Breast epithelium (tissue), 4 donors: ENCODE measurements at regions not wholly inside any gene's neighbourhood (a gene's known extent, or its start where the extent isn't known, plus 50 kb on each side); places are given as distances from the start of the nearest gene placed in this dataset.
"Not testable (repeated sequence)": the region's sequence is repeated elsewhere in the genome, so short reads cannot be mapped to it uniquely, and the experiment has no call there.

Source experiments
- DNase-seq, 2 donors: peaks; one replicate each; pipeline ENCODE4 v3.0.0-alpha.2; 2019; ENCODE audit warnings: low spot score in 2 of 2
- H3K27ac ChIP-seq, 2 donors: fragments of 200-600 bp; sonication (generic) in 1 of 2; one replicate each; pipeline ENCODE4 v1.5.1; 2016 to 2019; ENCODE audit warnings: mild to moderate bottlenecking in 1 of 2
- H3K27me3 ChIP-seq, 2 donors: fragments of 200-600 bp; sonication (generic) in 1 of 2; one replicate each; pipeline versions ENCODE4 v1.5.1 to v1.6.0; 2017 to 2019; ENCODE audit warnings: control low read depth in 1 of 2, mild to moderate bottlenecking in 1 of 2
- H3K36me3 ChIP-seq: fragments of 200-600 bp; one replicate; pipeline ENCODE4 v1.5.1; 2019
- H3K4me1 ChIP-seq, 2 donors: fragments of 200-600 bp; sonication (generic); one replicate each; pipeline ENCODE4 v1.5.1; 2016 to 2019; ENCODE audit warnings: control low read depth in 1 of 2
- H3K4me3 ChIP-seq, 3 donors: fragments of 200-600 bp; sonication (generic); 1 replicate in 2 of 3; 2 replicates in 1 of 3; pipeline ENCODE4 v1.5.1; 2016 to 2019; ENCODE audit warnings: mild to moderate bottlenecking in 3 of 3, moderate library complexity in 2 of 3
- H3K9me3 ChIP-seq, 2 donors: fragments of 200-600 bp; sonication (generic) in 1 of 2; one replicate each; pipeline ENCODE4 v1.5.1; 2016 to 2019; ENCODE audit warnings: control low read depth in 1 of 2
- CTCF ChIP-seq, 3 donors: fragments of 450-650 bp; IDR thresholded peaks; one replicate each; pipeline ENCODE4 v1.5.1; 2016 to 2017; ENCODE audit warnings: antibody characterized with exemption in 3 of 3, mild to moderate bottlenecking in 3 of 3, moderate library complexity in 3 of 3
- POLR2A ChIP-seq: fragments of 450-650 bp; IDR thresholded peaks from one replicate; pipeline ENCODE4 v1.6.1; 2016; ENCODE audit warnings: antibody characterized with exemption, mild to moderate bottlenecking, moderate library complexity
- POLR2AphosphoS5 ChIP-seq, 3 donors: sonication (generic); formaldehyde crosslinking; IDR thresholded peaks; one replicate each; pipeline ENCODE4 v1.6.1; 2017; ENCODE audit warnings: antibody characterized with exemption in 3 of 3
- intact Hi-C: fragments of 100-400 bp; cut with DNase I; formaldehyde crosslinking; loops from one replicate; pipeline ENCODE4 v1.15.1; 2023; ENCODE audit warnings: low total_unique reads

- H3K4me1 ChIP-seq, intact Hi-C loops: not testable (repeated sequence)
- peak overlapping the region; percentile 15 to 54 (median 22) for H3K4me3 ChIP-seq
Measured at GRCh38 chr2:156254637-156255067, 77.9 kb downstream of the NR4A2 start.

DNA sequence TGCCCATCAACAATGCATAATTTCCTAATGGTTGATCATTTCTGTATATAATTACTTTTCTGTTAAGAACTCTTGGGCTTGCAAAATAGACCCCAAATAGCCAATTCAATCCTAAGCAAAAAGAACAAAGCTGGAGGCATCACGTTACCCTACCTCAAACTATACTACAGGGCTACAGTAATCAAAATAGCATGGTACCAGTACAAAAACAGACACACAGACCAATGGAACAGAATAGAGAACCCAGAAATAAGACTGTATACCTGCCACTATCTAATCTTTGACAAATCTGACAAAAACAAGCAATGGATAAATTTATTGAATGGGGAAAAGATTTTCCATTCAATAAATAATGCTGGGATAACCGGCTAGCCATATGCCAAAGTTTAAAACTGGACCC lies 78.8 kb downstream of the NR4A2 start:
- intact Hi-C loops: no loop called here

More at GRCh38 chr2:156254637-156255067, 77.9 kb downstream of the NR4A2 start:
- not testable (repeated sequence) for H3K9me3 ChIP-seq, H3K36me3 ChIP-seq, DNase-seq, H3K27me3 ChIP-seq
- peak overlapping the region in 1 of 2 donors; percentile 3 for H3K27ac ChIP-seq

GRCh38 chr2:156242874-156243273 lies 89.6 kb downstream of the NR4A2 start:
- Histone ChIP-seq H3K36me3 (no peaks in the 10 kb centered on the region), H3K27ac (no peak overlapping the region), H3K27me3 (no peaks in the 10 kb centered on the region), H3K4me3 (no peak overlapping the region), H3K4me1 (no peaks in the 10 kb centered on the region), H3K9me3 (no peaks in the 10 kb centered on the region)
- DNase-seq: no peak
- no peak for TF ChIP-seq CTCF (IDR thresholded peaks at IDR 0.05)
- TF ChIP-seq POLR2A: no peak
- TF ChIP-seq POLR2AphosphoS5 (IDR thresholded peaks at IDR 0.05): no peak
- intact Hi-C loops: no loop called here

More for the DNA sequence above, 78.8 kb downstream of the NR4A2 start:
- no peak for DNase-seq
- Histone ChIP-seq H3K9me3 (no peaks in the 10 kb centered on the region), H3K27me3 (no peaks in the 10 kb centered on the region), H3K4me3 (no peak overlapping the region), H3K4me1 (no peaks in the 10 kb centered on the region), H3K36me3 (no peaks in the 10 kb centered on the region), H3K27ac (no peak overlapping the region)
- TF ChIP-seq POLR2A (no peak), CTCF (IDR thresholded peaks at IDR 0.05) (no peak), POLR2AphosphoS5 (IDR thresholded peaks at IDR 0.05) (no peak)

GRCh38 chr2:156237558-156237957 lies 95.0 kb downstream of the NR4A2 start:
- Histone ChIP-seq H3K27ac (no peak overlapping the region), H3K4me1 (no peaks in the 10 kb centered on the region), H3K27me3 (no peaks in the 10 kb centered on the region), H3K36me3 (no peaks in the 10 kb centered on the region), H3K4me3 (no peak overlapping the region), H3K9me3 (peaks cover 0 to 4% of the 10 kb centered on the region in 2 donors)
- no peak for DNase-seq
- intact Hi-C loops: no loop called here
- TF ChIP-seq CTCF (IDR thresholded peaks at IDR 0.05): no peak
- TF ChIP-seq POLR2AphosphoS5 (IDR thresholded peaks at IDR 0.05): no peak
- no peak for TF ChIP-seq POLR2A

DNA sequence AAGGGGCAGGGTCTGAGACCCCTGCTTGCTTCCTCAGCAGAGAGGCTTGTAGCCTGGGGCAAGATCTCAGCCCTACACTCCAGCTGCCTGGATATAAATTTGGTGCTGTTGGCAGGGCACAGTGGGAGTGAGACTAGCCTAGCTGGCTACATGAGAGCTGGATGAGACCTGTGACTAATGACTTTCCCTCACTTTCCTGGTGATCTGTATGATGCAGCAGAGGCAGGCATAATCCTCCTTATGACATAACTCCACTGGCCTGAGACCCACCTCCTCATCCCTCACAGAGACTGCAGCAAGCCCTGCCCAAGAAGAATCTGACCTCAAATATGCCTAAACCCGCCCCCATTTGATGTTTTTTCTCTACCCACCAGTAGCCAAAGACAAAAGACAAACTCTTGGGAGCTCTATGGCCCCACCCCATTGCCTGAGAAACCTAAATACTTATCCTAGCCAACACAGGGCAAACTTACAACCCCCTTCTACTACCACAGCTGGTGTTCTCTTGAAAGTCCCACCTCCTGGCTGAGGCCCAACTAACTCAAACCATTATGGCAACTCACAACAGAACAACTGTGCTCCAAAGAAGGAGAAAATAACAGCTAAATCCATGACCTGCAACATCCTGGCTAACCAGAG lies 102.7 kb downstream of the NR4A2 start:
- intact Hi-C loops: no loop called here
- no peak for TF ChIP-seq POLR2A
- no peak for TF ChIP-seq CTCF (IDR thresholded peaks at IDR 0.05)
- no peak for TF ChIP-seq POLR2AphosphoS5 (IDR thresholded peaks at IDR 0.05)
- Histone ChIP-seq H3K9me3 (peaks cover 5 to 16% of the 10 kb centered on the region in 2 donors), H3K27ac (no peak overlapping the region), H3K4me1 (no peaks in the 10 kb centered on the region), H3K36me3 (no peaks in the 10 kb centered on the region), H3K4me3 (no peak overlapping the region), H3K27me3 (no peaks in the 10 kb centered on the region)
- DNase-seq: no peak

DNA sequence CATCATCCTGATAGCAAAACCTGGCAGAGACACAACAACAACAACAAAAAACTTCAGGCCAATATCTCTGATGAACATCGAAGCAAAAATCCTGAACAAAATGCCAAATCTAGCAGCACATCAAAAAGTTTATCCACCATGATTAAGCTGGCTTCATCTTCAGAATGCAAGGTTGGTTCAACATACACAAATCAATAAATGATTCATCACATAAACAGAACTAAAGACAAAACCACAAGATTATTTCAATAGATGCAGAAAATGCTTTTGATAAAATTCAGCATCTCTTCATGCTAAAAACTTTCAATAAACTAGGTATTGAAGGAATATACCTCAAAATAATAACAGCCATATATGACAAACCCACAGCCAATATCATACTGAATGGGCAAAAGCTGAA lies 109.2 kb downstream of the NR4A2 start:
- H3K9me3 ChIP-seq: peaks cover 0 to 23% of the 10 kb centered on the region in 2 donors
- intact Hi-C loops, H3K27me3 ChIP-seq, DNase-seq, H3K4me3 ChIP-seq, H3K4me1 ChIP-seq, H3K36me3 ChIP-seq, H3K27ac ChIP-seq: not testable (repeated sequence)
